Activated T-cell treated with anti-CD3 and anti-CD28 coated beads, Interleukin-2, amount 50 U/mL, for 4 hours (primary cell): ENCODE measurements at regions not wholly inside any gene's neighbourhood (a gene's known extent, or its start where the extent isn't known, plus 50 kb on each side); places are given as distances from the start of the nearest gene placed in this dataset.

Experiments
- ATAC-seq, 2 donors: fragments of 200-7000 bp; cut with Tn5 transposase; one replicate each; pipeline ENCODE4 v1.10.0; 2021
- DNase-seq: peaks from one replicate; pipeline ENCODE4 v3.0.0-alpha.2; 2020
- H3K27me3 Mint-ChIP-seq: one replicate; pipeline ENCODE4 v1.8.0; 2021; ENCODE audit warnings: low read depth, mixed read lengths
- H3K36me3 Mint-ChIP-seq: one replicate; pipeline ENCODE4 v1.8.0; 2022; ENCODE audit warnings: mixed read lengths; ENCODE audit not compliant: insufficient read depth
- H3K4me1 Mint-ChIP-seq: one replicate; pipeline ENCODE4 v1.8.0; 2021; ENCODE audit warnings: low read depth, mixed read lengths
- H3K4me3 Mint-ChIP-seq: one replicate; pipeline ENCODE4 v1.8.0; 2021; ENCODE audit warnings: mild to moderate bottlenecking, moderate library complexity, mixed read lengths
- H3K9me3 Mint-ChIP-seq: one replicate; pipeline ENCODE4 v1.8.0; 2021; ENCODE audit warnings: mixed read lengths

- peaks cover 6% of the 10 kb centered on the region for H3K27me3 Mint-ChIP-seq
- H3K36me3 Mint-ChIP-seq: no peaks in the 10 kb centered on the region
- no peak overlapping the region for H3K4me3 Mint-ChIP-seq
- peak; percentile 20 for DNase-seq
- no peaks in the 10 kb centered on the region for H3K4me1 Mint-ChIP-seq
- peak; percentile 66 to 90 for ATAC-seq
- no peaks in the 10 kb centered on the region for H3K9me3 Mint-ChIP-seq
Observed at GRCh38 chr16:66315210-66315825, 51.2 kb upstream of the CDH5 start.

GRCh38 chr16:66311306-66311705, 55.2 kb upstream of the CDH5 start:
- no peak overlapping the region for H3K4me3 Mint-ChIP-seq
- H3K4me1 Mint-ChIP-seq: no peaks in the 10 kb centered on the region
- no peaks in the 10 kb centered on the region for H3K9me3 Mint-ChIP-seq
- H3K27me3 Mint-ChIP-seq: peaks cover 5% of the 10 kb centered on the region
- DNase-seq: no peak
- no peak for ATAC-seq
- H3K36me3 Mint-ChIP-seq: no peaks in the 10 kb centered on the region

GRCh38 chr16:66309215-66309807, 57.2 kb upstream of the CDH5 start:
- Mint-ChIP-seq H3K4me1 (no peaks in the 10 kb centered on the region), H3K4me3 (no peak overlapping the region), H3K9me3 (no peaks in the 10 kb centered on the region), H3K27me3 (peaks cover 5% of the 10 kb centered on the region), H3K36me3 (no peaks in the 10 kb centered on the region)
- no peak for ATAC-seq
- no peak for DNase-seq

- H3K9me3 Mint-ChIP-seq: no peaks in the 10 kb centered on the region
- no peak for DNase-seq
- ATAC-seq: no peak
- no peak overlapping the region for H3K4me3 Mint-ChIP-seq
- H3K27me3 Mint-ChIP-seq: peaks cover 5% of the 10 kb centered on the region
- H3K36me3 Mint-ChIP-seq: no peaks in the 10 kb centered on the region
- H3K4me1 Mint-ChIP-seq: no peaks in the 10 kb centered on the region
Observed at GRCh38 chr16:66308096-66308495, 58.4 kb upstream of the CDH5 start.

DNA sequence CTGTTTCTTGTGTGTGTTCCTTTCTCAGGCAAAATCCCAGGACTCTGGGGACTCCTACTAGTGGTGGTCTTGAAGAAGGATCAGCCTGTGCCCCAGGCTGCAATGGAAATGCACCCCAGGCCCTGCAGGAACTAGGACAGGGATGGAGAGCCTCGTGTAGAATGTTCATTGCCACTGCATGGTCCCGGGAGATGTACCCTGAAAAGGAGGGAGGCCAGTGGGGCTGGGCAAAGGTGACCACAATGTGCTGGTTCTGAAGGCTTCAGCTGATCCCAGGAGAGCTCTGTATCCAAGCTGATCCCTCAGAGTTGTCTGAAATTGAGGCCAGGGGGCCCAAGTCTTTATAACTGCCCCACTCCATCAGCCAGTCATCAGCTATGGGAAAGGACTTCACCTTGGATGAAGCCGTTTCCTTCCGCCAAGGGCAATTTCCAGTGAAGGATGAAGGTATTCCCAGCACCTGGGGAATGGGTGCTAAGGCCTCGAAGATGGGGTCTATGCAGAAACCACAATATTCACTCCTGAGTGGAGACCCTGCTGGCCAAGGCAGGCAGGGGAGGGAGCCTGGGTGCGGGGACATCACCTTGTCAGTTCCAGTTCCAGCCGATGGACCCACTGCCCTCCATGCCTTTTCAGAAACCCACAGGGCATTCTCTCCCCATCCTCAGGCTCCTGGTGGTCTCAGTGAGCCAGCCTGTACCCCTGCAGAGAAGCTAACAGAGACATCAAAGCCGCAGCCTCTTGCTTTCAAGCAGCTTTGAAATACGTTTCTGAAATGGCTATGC, 59.9 kb upstream of the CDH5 start:
- H3K4me3 Mint-ChIP-seq: no peak overlapping the region
- peaks cover 5% of the 10 kb centered on the region for H3K27me3 Mint-ChIP-seq
- H3K9me3 Mint-ChIP-seq: no peaks in the 10 kb centered on the region
- ATAC-seq (no peak), DNase-seq (no peak)
- no peaks in the 10 kb centered on the region for H3K4me1 Mint-ChIP-seq
- no peaks in the 10 kb centered on the region for H3K36me3 Mint-ChIP-seq

- H3K36me3 Mint-ChIP-seq: no peaks in the 10 kb centered on the region
- H3K9me3 Mint-ChIP-seq: no peaks in the 10 kb centered on the region
- DNase-seq: no peak
- no peaks in the 10 kb centered on the region for H3K4me1 Mint-ChIP-seq
- no peak for ATAC-seq
- peaks cover 5% of the 10 kb centered on the region for H3K27me3 Mint-ChIP-seq
- no peak overlapping the region for H3K4me3 Mint-ChIP-seq
Observed at GRCh38 chr16:66304961-66305360, 61.5 kb upstream of the CDH5 start.

DNA sequence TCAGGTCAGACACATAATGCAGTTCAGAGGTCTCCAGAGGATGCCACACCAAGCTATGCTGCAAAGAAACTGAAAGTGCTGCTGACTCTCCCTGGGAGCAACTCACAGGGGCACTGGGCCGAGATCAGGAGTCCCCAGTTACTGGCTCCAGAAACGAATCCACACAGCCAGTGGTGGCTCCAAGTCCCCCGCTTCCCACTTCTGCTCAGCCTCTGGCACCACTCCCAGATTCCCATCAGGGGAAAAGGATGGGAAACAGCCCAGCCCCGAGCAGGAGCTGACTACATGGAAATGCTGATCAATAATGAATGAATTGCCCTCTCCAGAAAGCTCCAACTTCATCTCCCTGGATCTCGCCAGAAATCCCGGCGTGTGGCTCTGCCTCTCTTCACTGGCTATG, 62.3 kb upstream of the CDH5 start:
- no peaks in the 10 kb centered on the region for H3K36me3 Mint-ChIP-seq
- H3K27me3 Mint-ChIP-seq: no peaks in the 10 kb centered on the region
- H3K9me3 Mint-ChIP-seq: peaks cover 2% of the 10 kb centered on the region
- no peak for ATAC-seq
- no peak for DNase-seq
- H3K4me3 Mint-ChIP-seq: no peak overlapping the region
- H3K4me1 Mint-ChIP-seq: peaks cover 4% of the 10 kb centered on the region

GRCh38 chr16:66300501-66300900, 66.0 kb upstream of the CDH5 start:
- H3K36me3 Mint-ChIP-seq: no peaks in the 10 kb centered on the region
- H3K4me1 Mint-ChIP-seq: peaks cover 7% of the 10 kb centered on the region
- no peaks in the 10 kb centered on the region for H3K27me3 Mint-ChIP-seq
- H3K4me3 Mint-ChIP-seq: no peak overlapping the region
- DNase-seq (no peak), ATAC-seq (no peak)
- peaks cover 6% of the 10 kb centered on the region for H3K9me3 Mint-ChIP-seq

- no peaks in the 10 kb centered on the region for H3K36me3 Mint-ChIP-seq
- no peak overlapping the region for H3K4me3 Mint-ChIP-seq
- ATAC-seq (no peak), DNase-seq (no peak)
- H3K9me3 Mint-ChIP-seq: peaks cover 6% of the 10 kb centered on the region
- no peaks in the 10 kb centered on the region for H3K27me3 Mint-ChIP-seq
- H3K4me1 Mint-ChIP-seq: peaks cover 7% of the 10 kb centered on the region
Observed at GRCh38 chr16:66300037-66300436, 66.5 kb upstream of the CDH5 start.

- Mint-ChIP-seq H3K4me1 (peaks cover 7% of the 10 kb centered on the region), H3K36me3 (no peaks in the 10 kb centered on the region), H3K27me3 (no peaks in the 10 kb centered on the region), H3K9me3 (peaks cover 6% of the 10 kb centered on the region), H3K4me3 (no peak overlapping the region)
- DNase-seq (no peak), ATAC-seq (no peak)
Observed at GRCh38 chr16:66299349-66299748, 67.1 kb upstream of the CDH5 start.

- H3K4me3 Mint-ChIP-seq: no peak overlapping the region
- no peak for DNase-seq
- H3K9me3 Mint-ChIP-seq: peaks cover 6% of the 10 kb centered on the region
- H3K4me1 Mint-ChIP-seq: peaks cover 7% of the 10 kb centered on the region
- ATAC-seq: no peak
- no peaks in the 10 kb centered on the region for H3K36me3 Mint-ChIP-seq
- H3K27me3 Mint-ChIP-seq: no peaks in the 10 kb centered on the region
Observed at GRCh38 chr16:66298571-66299120, 67.8 kb upstream of the CDH5 start.

DNA sequence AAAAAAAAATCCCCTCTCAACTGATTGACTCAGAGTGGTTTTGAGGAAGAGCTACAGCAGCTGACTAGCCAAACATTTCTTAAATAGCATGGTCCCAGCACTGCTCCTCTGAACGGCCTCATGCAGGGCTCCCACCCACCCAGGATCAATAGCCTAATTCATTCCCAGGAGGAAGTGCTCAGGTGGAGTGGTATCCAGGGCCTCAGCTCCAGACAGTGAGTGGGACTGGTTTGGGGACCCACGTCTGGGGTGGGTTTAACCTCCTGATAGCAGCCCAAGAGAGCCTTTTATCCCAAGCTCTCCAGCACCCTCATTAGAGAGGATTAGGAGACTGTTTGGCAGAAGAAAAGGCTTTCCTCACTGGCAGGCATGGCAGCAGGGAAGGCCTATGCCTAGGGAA, 68.5 kb upstream of the CDH5 start:
- H3K4me3 Mint-ChIP-seq: no peak overlapping the region
- H3K4me1 Mint-ChIP-seq: peaks cover 7% of the 10 kb centered on the region
- no peaks in the 10 kb centered on the region for H3K36me3 Mint-ChIP-seq
- ATAC-seq: no peak
- H3K9me3 Mint-ChIP-seq: peaks cover 6% of the 10 kb centered on the region
- DNase-seq: no peak
- H3K27me3 Mint-ChIP-seq: peaks cover 4% of the 10 kb centered on the region

- Mint-ChIP-seq H3K4me1 (peaks cover 7% of the 10 kb centered on the region), H3K4me3 (no peak overlapping the region), H3K9me3 (peaks cover 6% of the 10 kb centered on the region), H3K27me3 (peaks cover 9% of the 10 kb centered on the region), H3K36me3 (no peaks in the 10 kb centered on the region)
- DNase-seq (no peak), ATAC-seq (no peak)
Observed at GRCh38 chr16:66296591-66296990, 69.9 kb upstream of the CDH5 start.

GRCh38 chr16:66295761-66296546, 70.5 kb upstream of the CDH5 start:
- peaks cover 12% of the 10 kb centered on the region for H3K27me3 Mint-ChIP-seq
- ATAC-seq: no peak
- H3K4me1 Mint-ChIP-seq: peaks cover 7% of the 10 kb centered on the region
- no peak for DNase-seq
- no peaks in the 10 kb centered on the region for H3K36me3 Mint-ChIP-seq
- H3K9me3 Mint-ChIP-seq: peaks cover 6% of the 10 kb centered on the region
- H3K4me3 Mint-ChIP-seq: no peak overlapping the region
